Dedifferentiated amniotic fluid mesenchymal stem cell (primary cell): ENCODE measurements at regions not wholly inside any gene's neighbourhood (a gene's known extent, or its start where the extent isn't known, plus 50 kb on each side); places are given as distances from the start of the nearest gene placed in this dataset.

Experiments
- DNase-seq: peaks from one replicate; pipeline ENCODE4 v3.0.0-alpha.2; 2016; ENCODE audit errors: extremely low spot score

DNA sequence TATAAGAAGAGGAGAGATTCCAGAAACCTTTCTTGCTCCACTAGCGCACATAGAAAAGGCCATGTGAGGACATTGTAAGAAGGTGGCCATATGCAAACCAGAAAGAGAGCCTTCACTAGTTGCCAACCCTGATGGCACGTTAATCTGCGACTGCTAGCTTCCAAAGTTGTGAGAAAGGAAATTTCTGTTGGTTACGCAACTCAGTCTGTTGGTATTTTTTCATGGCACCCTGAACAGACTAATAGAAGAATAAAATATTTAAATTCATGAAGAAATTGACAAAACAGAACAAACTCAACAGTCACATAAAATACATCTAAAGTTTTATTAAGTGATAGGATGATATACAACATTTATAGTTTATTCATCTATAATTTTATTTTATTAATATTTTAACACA lies 625.9 kb upstream of the NRXN1 start:
- no peak for DNase-seq

DNA sequence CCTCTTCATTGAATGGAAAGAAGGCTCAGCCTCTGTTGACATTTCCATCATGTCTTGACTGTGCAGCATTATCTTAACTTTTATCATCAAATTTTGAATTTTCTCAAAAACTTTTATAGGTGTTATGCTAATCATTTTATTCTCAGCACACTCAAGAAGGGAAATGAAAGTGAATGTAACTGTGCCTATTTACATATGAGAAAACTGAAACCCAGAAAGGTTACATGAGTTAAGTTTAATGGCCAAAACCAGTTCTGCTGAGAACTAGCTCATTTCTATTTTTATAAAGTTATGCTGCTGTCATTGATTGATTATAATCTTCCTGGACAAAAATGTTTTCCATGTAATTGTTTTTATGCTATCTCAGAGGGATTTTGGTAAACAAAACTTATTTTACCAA lies 618.8 kb upstream of the NRXN1 start:
- DNase-seq = no peak

DNA sequence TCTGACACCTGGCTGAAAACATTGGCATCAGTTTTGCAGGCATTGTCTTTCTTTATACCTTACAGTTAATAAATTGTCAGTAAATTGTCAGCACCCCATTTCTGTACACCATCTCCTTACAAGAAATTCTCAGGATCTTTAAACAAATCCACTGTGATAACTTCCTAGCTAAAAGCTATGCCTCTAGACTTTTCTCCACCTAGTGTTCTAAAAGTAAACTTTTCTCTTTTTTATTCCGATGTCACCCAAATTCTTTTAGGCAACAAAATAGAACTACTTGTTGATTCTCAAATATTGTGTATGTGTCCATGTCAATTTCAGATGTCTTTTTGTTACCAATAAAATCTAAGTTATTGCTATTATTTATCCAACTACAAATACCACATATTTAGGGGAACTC lies 617.4 kb upstream of the NRXN1 start:
- DNase-seq = no peak

DNA sequence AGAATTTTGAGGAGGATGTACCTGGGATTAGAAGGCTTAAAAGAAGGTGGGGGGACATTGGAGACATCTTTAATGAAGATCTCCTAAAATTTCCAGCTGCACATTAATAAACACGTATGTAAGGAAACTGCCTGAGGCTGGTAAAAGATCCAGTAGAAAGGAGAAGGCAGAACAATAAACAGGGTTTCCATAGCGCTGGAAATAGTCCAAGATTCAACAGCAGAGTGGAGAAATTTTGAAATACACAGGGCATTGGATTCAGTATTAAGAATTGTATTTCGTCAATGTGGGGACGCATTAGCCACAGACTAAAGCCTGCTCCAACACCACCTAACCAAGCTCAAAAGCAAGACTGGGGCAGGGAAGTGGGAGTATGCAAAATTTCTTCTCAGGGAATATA lies 606.9 kb upstream of the NRXN1 start:
- no peak for DNase-seq

DNA sequence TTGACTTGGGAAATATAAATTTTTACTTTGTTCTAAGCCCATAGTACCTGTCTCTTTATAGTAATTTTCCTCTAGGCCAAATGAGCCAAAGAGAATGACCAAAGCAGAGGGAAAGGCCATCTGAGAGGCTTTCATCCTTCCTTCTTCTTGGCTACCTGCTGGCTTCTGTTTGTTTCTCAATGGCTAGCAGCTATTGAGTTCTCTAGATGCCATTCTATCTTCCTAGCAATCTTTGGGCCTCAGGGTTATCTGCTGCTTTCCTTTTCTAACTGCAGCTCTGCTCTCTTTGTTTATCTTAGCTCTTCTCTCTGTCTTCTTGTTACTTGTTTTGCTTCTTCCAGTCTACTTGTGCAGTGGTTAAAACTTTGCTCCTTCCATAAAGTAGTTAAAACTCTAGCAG lies 601.1 kb upstream of the NRXN1 start:
- DNase-seq = no peak

DNA sequence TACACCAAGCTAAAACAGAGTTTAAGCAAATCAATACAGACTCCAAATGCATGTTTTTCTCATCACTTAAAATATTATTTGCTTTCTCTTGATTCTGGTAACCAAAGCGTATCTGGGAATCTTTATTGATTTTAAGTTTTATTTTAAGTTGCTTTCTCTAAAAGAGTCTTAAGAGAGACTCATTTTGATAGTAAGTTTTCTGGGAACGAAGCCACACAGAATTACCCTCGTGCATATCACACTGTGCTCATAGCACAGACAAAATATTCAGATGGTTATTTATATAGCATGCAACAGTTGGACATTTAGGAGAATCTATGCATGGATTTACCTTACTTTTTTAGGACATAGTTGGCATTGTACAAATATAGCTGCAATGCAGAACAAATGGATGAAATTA lies 597.5 kb upstream of the NRXN1 start:
- DNase-seq = no peak

DNA sequence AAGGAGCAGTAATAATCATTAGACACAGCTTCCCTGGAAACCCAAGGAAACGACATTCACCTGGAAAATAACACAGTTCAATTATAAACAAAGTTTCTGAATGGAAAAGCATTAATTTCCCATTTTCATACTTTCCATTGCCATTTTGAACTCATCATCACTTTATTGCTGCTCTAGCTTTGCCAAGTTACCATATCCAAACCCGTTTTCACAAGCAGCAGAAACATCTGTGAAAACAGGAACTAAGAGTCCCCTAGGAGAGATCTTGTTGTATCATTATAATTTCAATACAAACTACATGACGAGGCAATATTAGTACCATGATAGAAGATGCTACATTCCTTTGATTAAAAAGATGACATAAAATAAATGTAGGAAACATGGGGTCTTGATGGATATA lies 597.0 kb upstream of the NRXN1 start:
- DNase-seq = no peak

DNA sequence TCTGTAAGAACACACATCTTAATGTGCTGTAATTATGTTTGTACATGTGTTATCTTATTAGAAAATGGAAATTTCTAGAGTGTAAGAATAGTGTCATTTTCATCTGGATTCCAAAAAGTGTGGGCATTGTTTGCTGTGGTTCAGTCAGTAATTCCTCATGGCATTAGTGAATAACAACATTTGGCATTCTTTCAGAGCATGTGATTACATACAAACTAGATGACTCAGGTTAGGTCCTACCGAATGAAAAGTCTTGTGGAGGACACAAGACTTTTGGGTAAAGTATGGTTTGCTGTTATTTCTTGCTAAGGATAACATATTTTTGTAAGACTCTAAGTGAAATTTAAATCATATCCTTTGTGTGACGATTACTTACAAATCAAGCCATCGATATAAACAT lies 593.1 kb upstream of the NRXN1 start:
- DNase-seq = no peak

DNA sequence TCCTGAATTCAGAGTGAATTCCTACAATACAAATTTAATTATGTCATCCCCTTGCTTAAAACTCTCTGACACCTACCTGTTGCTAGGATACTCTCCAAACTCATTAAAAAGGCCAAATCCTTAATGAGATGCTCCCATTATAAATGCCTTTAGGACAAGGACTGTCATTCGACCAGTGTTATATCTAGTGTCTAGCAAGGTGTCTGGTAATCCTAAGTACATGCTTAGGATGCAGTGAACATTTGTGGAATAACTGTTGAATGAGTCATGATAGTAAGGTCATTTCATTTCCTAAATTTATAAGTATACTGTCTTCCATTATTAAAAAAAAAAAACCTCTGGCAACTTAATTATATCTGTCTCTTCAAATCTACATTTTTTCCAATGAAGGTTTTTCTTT lies 588.9 kb upstream of the NRXN1 start:
- no peak for DNase-seq

DNA sequence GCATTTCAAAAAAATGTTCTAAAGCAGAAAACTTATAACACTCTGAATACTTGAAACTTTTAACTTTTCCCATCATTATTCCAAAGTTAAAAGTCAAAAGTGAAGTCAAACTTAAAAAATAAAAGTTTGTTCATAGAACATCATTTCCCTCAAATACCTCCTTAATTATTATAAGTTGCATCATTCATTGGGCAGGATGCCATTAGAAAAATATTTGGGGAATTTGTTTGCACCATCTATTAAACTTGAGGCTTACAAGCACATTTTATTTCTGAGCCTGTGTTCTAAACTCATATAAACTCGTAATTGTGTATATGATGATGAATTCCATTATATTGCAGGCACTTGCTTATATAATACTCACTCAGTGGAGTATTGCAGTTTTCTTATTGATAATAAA lies 588.0 kb upstream of the NRXN1 start:
- DNase-seq = no peak

DNA sequence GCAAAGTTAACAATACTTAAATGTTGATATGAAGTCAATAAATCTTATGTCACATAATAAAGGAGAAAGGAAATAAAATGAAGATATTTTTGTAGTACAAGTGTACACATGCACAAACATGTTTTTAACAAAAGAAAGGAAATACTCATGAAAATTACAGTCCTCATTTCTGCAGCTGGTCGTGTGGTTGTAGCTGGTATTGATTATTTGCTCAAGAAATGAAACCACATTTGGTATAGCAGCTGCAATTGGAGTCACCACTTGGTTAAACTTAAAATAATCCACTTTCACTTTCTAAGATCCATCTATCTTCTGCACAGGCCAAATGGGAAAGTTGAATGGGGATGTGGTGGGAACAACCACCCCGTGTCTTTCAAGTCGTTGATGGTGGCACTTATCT lies 580.5 kb upstream of the NRXN1 start:
- DNase-seq = no peak

DNA sequence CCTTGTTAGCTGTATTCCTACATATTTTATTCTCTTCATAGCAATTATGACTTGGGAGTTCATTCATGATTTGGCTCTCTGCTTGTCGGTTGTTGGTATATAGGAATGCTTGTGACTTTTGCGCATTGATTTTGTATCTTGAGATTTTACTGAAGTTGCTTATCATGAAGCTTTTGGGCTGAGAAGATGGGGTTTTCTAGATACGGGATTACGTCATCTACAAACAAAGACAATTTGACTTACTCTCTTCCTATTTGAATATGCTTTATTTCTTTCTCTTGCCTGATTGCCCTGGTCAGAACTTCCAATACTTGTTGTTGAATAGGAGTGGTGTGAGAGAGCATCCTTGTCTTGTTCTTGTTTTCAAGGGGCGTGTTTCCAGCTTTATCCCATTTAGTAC lies 569.8 kb upstream of the NRXN1 start:
- DNase-seq = no peak

DNA sequence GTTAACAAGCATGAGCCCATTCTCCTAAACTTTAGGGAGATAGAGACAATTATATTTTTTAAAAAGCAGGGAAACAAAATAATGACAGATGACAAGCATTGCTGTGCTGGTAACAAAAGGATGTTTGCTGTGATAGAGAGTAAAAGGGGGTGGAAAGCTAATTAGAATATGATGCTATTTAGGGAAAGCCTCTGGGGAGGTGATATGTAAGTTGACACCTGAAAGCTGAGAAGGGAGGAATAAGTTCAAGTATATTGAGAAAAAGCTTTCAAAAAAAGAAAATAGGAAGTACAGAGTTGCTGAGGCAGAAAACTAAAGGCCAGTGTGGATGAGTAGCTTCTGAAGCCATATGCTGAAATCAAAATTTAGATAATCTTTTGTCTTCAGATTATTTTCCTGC lies 565.2 kb upstream of the NRXN1 start:
- DNase-seq = no peak

DNA sequence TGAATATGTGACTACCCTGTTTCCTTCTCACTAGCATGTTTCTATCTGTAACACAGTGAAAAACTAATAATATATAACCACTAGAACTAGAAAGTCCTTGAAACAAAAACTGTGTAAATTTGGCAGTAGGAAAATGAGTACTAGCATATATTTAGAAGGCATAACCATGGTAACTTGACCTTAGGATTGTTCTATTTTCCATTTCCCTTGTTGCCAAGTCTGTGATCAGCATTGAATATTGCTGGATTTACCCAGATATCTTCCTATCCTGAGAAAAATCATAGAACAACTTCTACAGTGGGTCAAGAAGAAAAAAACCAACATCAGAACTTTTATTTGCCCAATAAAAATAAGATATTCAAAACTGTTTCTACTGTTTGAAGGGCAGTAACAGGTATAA lies 563.9 kb upstream of the NRXN1 start:
- DNase-seq = no peak

DNA sequence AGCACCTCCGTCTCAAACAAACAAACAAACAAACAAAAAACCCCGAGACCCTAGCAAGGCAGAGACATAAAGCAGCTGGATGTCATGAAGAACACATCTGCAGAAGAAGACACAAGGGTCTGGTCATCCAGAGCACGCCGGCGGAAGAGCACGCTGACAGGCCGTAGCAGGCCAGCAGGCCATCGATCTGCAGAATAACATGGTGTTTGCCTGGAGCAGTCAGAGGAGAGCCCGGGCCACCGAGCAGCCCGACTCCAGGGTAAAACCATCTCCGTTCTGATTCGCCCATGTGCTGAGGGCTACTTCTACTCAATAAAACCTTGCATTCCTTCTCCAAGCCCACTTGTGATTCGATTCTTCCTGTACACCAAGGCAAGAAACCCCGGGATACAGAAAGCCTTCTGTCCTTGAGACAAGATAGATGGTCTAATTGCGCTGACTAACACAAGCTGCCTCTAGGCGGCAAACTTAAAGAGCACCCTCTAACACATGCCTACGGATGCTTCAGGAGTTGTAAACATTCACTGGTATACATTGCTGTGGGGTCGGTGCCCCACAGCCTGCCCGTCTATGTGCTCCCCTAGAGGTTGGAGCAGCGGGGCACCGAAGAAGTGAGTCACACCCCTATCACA lies 549.8 kb upstream of the NRXN1 start:
- DNase-seq = no peak

DNA sequence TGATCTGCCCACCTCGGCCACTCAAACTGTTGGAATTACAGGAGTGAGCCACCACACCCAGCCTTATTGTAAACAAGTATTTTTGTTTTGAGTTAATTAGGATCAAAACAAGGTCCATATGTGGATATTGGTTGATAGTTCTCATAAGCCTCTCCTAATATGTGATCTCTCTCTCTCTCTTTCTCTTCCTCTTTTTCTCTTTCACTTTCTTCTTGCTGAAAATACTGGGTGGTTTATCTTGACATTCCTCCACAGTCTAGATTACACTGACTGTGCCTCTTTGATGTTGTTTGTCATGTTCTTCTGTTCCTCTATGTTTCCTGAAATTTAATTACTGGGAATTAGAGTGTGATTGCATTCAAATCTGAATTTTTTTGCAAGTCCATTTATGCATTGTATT lies 547.5 kb upstream of the NRXN1 start:
- no peak for DNase-seq

DNA sequence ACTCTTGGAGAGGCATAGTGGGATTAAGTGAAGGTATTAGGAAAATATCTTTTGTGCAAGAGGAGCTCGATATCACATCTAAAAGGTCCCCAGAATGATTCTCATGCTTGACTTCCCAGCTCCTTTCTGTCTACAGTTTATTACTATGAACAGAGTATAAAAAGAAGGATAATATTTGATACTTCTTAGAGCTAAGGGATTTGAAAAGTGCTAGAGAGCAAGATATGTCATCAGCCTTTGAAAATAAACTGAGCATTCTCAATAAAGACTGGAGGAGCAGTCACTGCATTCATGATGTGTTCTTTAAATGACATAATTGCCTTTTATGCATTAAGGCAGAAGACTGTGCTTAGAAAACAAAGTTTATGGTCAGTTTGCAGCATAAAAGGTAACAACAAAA lies 543.2 kb upstream of the NRXN1 start:
- DNase-seq = no peak

DNA sequence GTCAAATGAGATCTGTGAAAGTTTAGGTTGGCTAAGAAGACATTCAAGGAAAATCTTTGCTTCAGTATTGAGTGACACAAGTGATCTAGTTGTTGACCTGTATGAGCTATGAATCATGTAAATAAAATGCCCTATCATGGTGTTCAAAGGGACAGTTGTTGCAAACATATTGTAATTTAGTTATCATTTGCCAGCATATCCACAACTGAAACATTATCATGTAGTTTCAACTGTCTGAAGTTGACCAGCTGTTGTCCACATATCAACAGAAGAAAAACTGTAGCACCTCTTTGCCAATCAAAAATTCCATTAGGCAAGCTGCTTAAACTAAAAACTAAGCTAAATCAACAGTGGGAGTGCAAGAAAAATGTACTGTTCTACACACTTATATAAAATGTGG lies 527.1 kb upstream of the NRXN1 start:
- DNase-seq = no peak

DNA sequence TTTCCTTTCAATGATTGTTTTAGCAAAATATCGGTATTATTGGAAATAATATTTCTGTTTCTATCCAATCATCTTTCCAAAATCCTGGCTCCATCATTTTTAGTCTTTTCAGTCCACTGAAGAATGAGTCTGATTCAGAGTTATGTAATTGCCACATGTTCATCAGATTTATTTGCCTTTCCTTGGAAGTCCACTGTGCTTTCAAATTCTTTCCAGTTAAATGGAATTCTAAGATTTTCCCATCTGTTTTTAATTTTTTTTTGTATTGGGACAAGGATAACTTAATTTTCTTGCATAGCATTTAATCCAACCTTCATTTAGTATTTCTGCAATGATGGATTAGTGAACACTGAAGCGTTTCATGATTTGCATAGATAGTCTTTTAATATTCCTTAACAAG lies 521.5 kb upstream of the NRXN1 start:
- DNase-seq = no peak

DNA sequence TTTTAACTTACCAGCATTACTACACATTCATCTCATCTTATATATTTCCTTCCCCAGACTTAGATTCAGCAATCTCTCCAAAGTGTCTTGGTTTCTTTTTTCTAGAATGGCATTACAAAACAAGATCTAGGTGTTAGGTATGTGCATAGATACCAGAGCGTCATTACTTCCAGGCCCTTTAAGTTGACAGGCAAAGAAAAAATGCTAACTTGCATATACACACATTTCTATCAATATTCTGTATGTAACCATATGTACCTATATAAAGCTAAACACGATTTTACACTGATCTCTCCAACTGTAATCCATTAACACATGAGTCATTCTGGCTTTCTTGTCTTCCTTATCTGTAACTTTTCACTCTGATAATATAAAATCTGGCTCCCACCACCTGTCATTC lies 503.8 kb upstream of the NRXN1 start:
- no peak for DNase-seq

DNA sequence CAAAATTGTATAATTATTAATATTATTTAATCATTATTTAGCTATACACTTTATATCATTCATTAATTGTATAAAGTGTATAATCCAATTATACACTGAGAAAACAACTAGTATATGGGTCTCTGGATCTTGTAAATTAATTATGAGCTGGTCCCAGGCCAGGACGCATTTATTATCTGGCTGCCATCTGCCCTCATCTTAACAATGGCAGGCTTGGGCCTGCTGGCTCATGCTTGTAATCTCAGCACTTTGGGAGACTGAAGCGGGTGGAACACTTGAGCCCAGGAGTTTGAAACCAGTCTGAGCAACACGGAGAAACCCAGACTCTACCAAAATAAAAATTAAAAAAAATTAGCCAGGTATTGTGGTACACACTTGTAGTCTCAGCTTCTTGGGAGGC lies 502.2 kb upstream of the NRXN1 start:
- DNase-seq = no peak

DNA sequence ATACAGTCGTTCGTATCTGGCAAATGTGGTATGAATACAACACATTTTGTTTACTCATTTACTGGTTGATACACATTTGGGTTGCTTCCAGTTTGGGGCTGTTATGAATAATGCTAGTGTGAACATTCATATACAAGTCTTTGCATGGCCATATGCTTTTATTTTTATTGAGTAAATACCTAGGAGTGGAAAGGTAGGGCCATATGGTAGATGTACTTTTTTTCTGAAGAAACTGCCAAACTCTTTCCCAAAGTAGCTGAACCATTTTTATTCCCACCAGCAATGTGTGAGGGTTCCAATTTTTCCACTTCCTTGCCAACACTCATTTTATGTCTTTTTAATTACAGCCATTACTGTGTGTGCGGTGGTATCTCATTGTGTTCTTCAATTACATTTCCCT lies 496.2 kb upstream of the NRXN1 start:
- DNase-seq = no peak

DNA sequence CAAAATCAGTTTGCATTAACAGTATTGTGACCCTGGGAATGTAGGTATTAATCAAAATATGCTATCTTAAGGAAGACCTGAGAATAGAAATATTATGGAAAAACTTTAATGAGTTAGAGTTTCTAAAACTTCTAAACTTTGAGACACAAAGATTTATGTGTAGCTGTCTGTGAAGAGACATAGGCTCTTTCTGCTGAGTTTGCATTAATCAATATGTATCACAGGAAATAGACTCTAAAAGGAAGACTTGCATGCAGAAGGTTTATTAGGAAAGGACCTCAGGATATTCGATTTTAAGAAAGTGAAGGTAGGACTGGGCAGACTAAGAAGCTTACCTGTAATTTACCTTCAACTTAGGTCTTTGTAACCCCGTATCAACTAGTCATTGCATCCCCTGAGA lies 494.8 kb upstream of the NRXN1 start:
- DNase-seq = no peak

DNA sequence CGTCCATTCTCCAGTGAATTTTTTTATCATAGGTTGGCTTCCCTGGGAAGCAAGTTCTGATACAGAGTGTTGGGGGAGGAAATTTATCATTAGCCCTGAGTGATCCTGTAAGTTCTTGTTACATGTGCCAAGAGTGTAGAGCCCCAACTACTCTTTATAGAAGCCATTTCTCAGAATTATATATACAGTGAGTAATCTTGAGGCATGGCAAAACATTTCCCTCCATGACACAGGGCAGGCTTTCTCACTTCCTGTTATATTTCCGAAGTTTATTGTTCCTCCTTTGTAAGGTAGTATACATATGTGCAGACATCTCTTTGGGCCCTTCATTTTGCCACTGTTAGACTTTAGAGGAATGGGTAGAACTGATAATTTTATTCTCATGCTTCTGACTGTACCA lies 484.7 kb upstream of the NRXN1 start:
- no peak for DNase-seq

DNA sequence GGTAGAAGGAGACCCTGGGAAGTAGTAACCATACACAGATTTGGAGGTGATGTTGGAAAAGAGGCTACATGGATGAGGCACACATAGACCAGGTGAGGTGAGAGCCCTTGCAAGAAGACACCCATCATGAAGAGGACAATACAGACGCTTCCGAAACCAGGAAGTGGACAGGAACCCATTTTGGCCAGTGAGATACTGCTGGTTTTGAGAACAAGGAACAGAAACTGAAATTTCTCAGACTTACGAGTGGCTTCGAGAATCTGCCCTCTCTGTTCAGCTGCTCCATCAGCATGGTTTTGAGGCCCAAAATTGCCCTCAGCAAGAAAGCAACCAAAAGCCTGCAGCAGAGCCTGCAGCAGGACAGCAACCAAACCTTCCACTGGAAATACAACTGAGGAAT lies 479.1 kb upstream of the NRXN1 start:
- DNase-seq = no peak
